H1 (cell line): ENCODE measurements at regions not wholly inside any gene's neighbourhood (a gene's known extent, or its start where the extent isn't known, plus 50 kb on each side); places are given as distances from the start of the nearest gene placed in this dataset.

ENCODE experiments used
- CTCF ChIA-PET: fragments of 300-600 bp; sonication (Branson Sonifier 250); formaldehyde crosslinking; loops from one replicate; lab custom pipeline; 2021; ENCODE audit not compliant: partially characterized antibody; lab: Charles Lee
- POLR2A ChIA-PET: fragments of 300-600 bp; sonication (Branson Sonifier 250); formaldehyde crosslinking; loops from one replicate; lab custom pipeline; 2021; ENCODE audit warnings: inconsistent platforms; ENCODE audit not compliant: partially characterized antibody; lab: Charles Lee
- DNase-seq, 2 experiments: peaks; one replicate each; pipeline versions ENCODE4 v3.0.0 to v3.0.0-alpha.2; 2010 to 2022; ENCODE audit warnings: low spot score in 2 of 2, low read depth in 1 of 2, mixed read lengths in 1 of 2
- FAIRE-seq: peaks from 2 replicates; lab custom pipeline; 2011; peaks lifted over from hg19 to GRCh38; lab: Jason Lieb, UNC
- H2AFZ ChIP-seq: 2 replicates; pipeline ENCODE4 v1.8.1; 2012; ENCODE audit warnings: low read length, inconsistent platforms
- H2AK5ac ChIP-seq: 2 replicates; pipeline ENCODE4 v1.6.1; 2013; ENCODE audit warnings: low read depth, low read length
- H2BK120ac ChIP-seq: replicated peaks from 2 replicates; pipeline ENCODE3; 2013; ENCODE audit warnings: low read depth, low read length, inconsistent platforms
- H2BK12ac ChIP-seq: 2 replicates; pipeline ENCODE4 v1.6.1; 2013; ENCODE audit warnings: low read depth, low read length
- H2BK15ac ChIP-seq: 2 replicates; pipeline ENCODE4 v1.6.1; 2013; ENCODE audit warnings: low read length
- H2BK20ac ChIP-seq: 2 replicates; pipeline ENCODE4 v1.6.1; 2013; ENCODE audit warnings: low read length
- H2BK5ac ChIP-seq: 2 replicates; pipeline ENCODE4 v1.6.1; 2013; ENCODE audit warnings: low read depth, low read length
- H3K14ac ChIP-seq: 2 replicates; pipeline ENCODE4 v1.6.1; 2013; ENCODE audit warnings: inconsistent platforms; ENCODE audit not compliant: insufficient read length
- H3K18ac ChIP-seq: 2 replicates; pipeline ENCODE4 v1.6.1; 2013; ENCODE audit warnings: low read length; ENCODE audit errors: extremely low read depth
- H3K23ac ChIP-seq: 2 replicates; pipeline ENCODE4 v1.6.1; 2013; ENCODE audit warnings: inconsistent platforms; ENCODE audit not compliant: insufficient read length
- H3K23me2 ChIP-seq: 2 replicates; pipeline ENCODE4 v1.6.1; 2013; ENCODE audit warnings: low read depth, low read length
- H3K27ac ChIP-seq: 2 replicates; pipeline ENCODE4 v1.6.1; 2011; ENCODE audit warnings: low read depth, low read length, inconsistent platforms
- H3K27me3 ChIP-seq, 4 experiments: replicated peaks in 1 of 4; 1 replicate in 1 of 4; 2 replicates in 3 of 4; pipeline versions ENCODE4 v1.6.1 to v1.8.1; 2011 to 2013; ENCODE audit warnings: low read length in 3 of 4, mild to moderate bottlenecking in 3 of 4, inconsistent platforms in 2 of 4, mixed read lengths in 2 of 4, moderate library complexity in 1 of 4; ENCODE audit not compliant: control insufficient read depth in 3 of 4, insufficient read depth in 3 of 4; ENCODE audit errors: extremely low read depth in 1 of 4
- H3K36me3 ChIP-seq, 4 experiments: 2 replicates each; pipeline versions ENCODE4 v1.6.1 to v1.8.1; 2011 to 2013; ENCODE audit warnings: mild to moderate bottlenecking in 4 of 4, low read length in 3 of 4, moderate library complexity in 2 of 4, control low read depth in 1 of 4, inconsistent platforms in 1 of 4; ENCODE audit not compliant: insufficient read depth in 4 of 4, control insufficient read depth in 2 of 4
- H3K4ac ChIP-seq: replicated peaks from 2 replicates; pipeline ENCODE3; 2013; ENCODE audit warnings: low read length, low read depth, mixed read lengths, inconsistent platforms; ENCODE audit not compliant: insufficient read length
- H3K4me1 ChIP-seq, 4 experiments: replicated peaks in 1 of 4; 1 replicate in 1 of 4; 2 replicates in 3 of 4; pipeline versions ENCODE4 v1.6.1 to v1.8.1; 2011 to 2013; ENCODE audit warnings: low read length in 3 of 4, inconsistent platforms in 2 of 4, mixed read lengths in 1 of 4; ENCODE audit not compliant: insufficient read depth in 4 of 4, control insufficient read depth in 3 of 4
- H3K4me2 ChIP-seq, 2 experiments: 2 replicates each; pipeline versions ENCODE4 v1.6.1 to v1.8.1; 2011 to 2013; ENCODE audit warnings: low read depth in 2 of 2, low read length in 2 of 2, control low read depth in 1 of 2, inconsistent platforms in 1 of 2, mild to moderate bottlenecking in 1 of 2; ENCODE audit not compliant: insufficient read depth in 1 of 2
- H3K4me3 ChIP-seq, 4 experiments: fragments of 200-600, 300-600 bp in 1 of 4; sonication (generic), shearing (Covaris generic), sonication (Bioruptor Twin) in 1 of 4; 2 replicates each; pipeline versions ENCODE4 v1.5.1 to v1.8.1; 2011 to 2016; ENCODE audit warnings: low read length in 4 of 4, low read depth in 3 of 4, control low read depth in 2 of 4, inconsistent platforms in 2 of 4, mild to moderate bottlenecking in 2 of 4, mixed read lengths in 1 of 4, moderate library complexity in 1 of 4; ENCODE audit not compliant: insufficient read depth in 2 of 4; ENCODE audit errors: extremely low read depth in 1 of 4
- H3K56ac ChIP-seq: replicated peaks from 2 replicates; pipeline ENCODE3; 2013; ENCODE audit warnings: low read depth, mild to moderate bottlenecking, mixed read lengths, low read length, inconsistent platforms; ENCODE audit not compliant: insufficient read length
- H3K79me1 ChIP-seq: 2 replicates; pipeline ENCODE4 v1.6.1; 2013; ENCODE audit warnings: low read depth, low read length, control low read depth
- H3K79me2 ChIP-seq, 2 experiments: 2 replicates each; pipeline versions ENCODE4 v1.6.1 to v1.8.1; 2012 to 2013; ENCODE audit warnings: low read length in 2 of 2, mild to moderate bottlenecking in 2 of 2, inconsistent platforms in 1 of 2; ENCODE audit not compliant: insufficient read depth in 2 of 2, control insufficient read depth in 1 of 2
- H3K9ac ChIP-seq, 4 experiments: replicated peaks in 1 of 4; 1 replicate in 1 of 4; 2 replicates in 3 of 4; pipeline versions ENCODE4 v1.6.1 to v1.8.1; 2011 to 2013; ENCODE audit warnings: low read depth in 3 of 4, low read length in 3 of 4, control low read depth in 2 of 4, mild to moderate bottlenecking in 2 of 4, moderate library complexity in 2 of 4, inconsistent platforms in 1 of 4; ENCODE audit errors: extremely low read depth in 1 of 4
- H3K9me3 ChIP-seq, 2 experiments: 2 replicates each; pipeline versions ENCODE4 v1.6.1 to v1.8.1; 2012 to 2013; ENCODE audit warnings: mild to moderate bottlenecking in 2 of 2, moderate library complexity in 2 of 2, control low read depth in 1 of 2, inconsistent platforms in 1 of 2, low read depth in 1 of 2, low read length in 1 of 2, mixed read lengths in 1 of 2; ENCODE audit not compliant: insufficient read depth in 2 of 2
- H4K20me1 ChIP-seq, 2 experiments: replicated peaks in 1 of 2; 2 replicates each; pipeline versions ENCODE3 to v1.8.1; 2011 to 2013; ENCODE audit warnings: inconsistent platforms in 2 of 2, low read length in 2 of 2, mild to moderate bottlenecking in 1 of 2; ENCODE audit not compliant: insufficient read depth in 2 of 2, control insufficient read depth in 1 of 2
- H4K5ac ChIP-seq: 2 replicates; pipeline ENCODE4 v1.6.1; 2013; ENCODE audit warnings: low read length, low read depth, mixed read lengths, inconsistent platforms; ENCODE audit not compliant: insufficient read length
- H4K8ac ChIP-seq: 2 replicates; pipeline ENCODE4 v1.8.0; 2013; ENCODE audit warnings: mild to moderate bottlenecking, moderate library complexity, low read length, inconsistent platforms; ENCODE audit not compliant: insufficient read depth; ENCODE audit errors: extremely low read depth
- H4K91ac ChIP-seq: replicated peaks from 2 replicates; pipeline ENCODE3; 2013; ENCODE audit warnings: low read length, mixed read lengths, inconsistent platforms; ENCODE audit not compliant: insufficient read length
- ATF3 ChIP-seq: IDR thresholded peaks from 2 replicates; pipeline ENCODE4 v1.6.1; 2011; ENCODE audit warnings: low read depth, mild to moderate bottlenecking, low read length; ENCODE audit not compliant: insufficient read depth
- BACH1 ChIP-seq: IDR thresholded peaks from 2 replicates; pipeline ENCODE4 v1.6.1; 2012; ENCODE audit warnings: low read length, improper control_type of control experiment
- CBX8 ChIP-seq: fragments of 300-800, 300-1000 bp; sonication (generic); IDR thresholded peaks from 2 replicates; pipeline ENCODE4 v1.7.1; 2016; ENCODE audit warnings: low read depth, low read length, borderline replicate concordance
- CEBPB ChIP-seq: IDR thresholded peaks from 2 replicates; pipeline ENCODE4 v1.6.1; 2012; ENCODE audit warnings: low read depth, low read length
- CHD2 ChIP-seq: IDR thresholded peaks from 2 replicates; pipeline ENCODE4 v1.6.1; 2012; ENCODE audit warnings: low read length, improper control_type of control experiment
- CREB1 ChIP-seq: IDR thresholded peaks from 2 replicates; pipeline ENCODE4 v1.6.1; 2012; ENCODE audit warnings: inconsistent platforms
- EGR1 ChIP-seq: IDR thresholded peaks from 2 replicates; pipeline ENCODE4 v1.6.1; 2011; ENCODE audit warnings: low read depth, low read length, borderline replicate concordance
- HDAC2 ChIP-seq, 2 experiments: fragments of 300-600 bp in 1 of 2; sonication (generic) in 1 of 2; IDR thresholded peaks; 2 replicates each; pipeline ENCODE4 v1.6.1; 2011 to 2012; ENCODE audit warnings: low read depth in 2 of 2, low read length in 2 of 2, mild to moderate bottlenecking in 2 of 2, moderate library complexity in 2 of 2, borderline replicate concordance in 1 of 2, inconsistent platforms in 1 of 2
- NRF1 ChIP-seq: IDR thresholded peaks from 2 replicates; pipeline ENCODE4 v1.6.1; 2011; ENCODE audit warnings: mild to moderate bottlenecking, low read depth, low read length, improper control_type of control experiment
- RNF2 ChIP-seq: fragments of 200-900, 300-1000 bp; sonication (generic); IDR thresholded peaks from 2 replicates; pipeline ENCODE4 v1.7.1; 2016; ENCODE audit warnings: borderline replicate concordance, low read depth, mild to moderate bottlenecking, antibody characterized with exemption, low read length; ENCODE audit not compliant: poor library complexity, severe bottlenecking; ENCODE audit errors: missing control alignments
- SAP30 ChIP-seq: fragments of 300-600 bp; sonication (generic); IDR thresholded peaks from 2 replicates; pipeline ENCODE4 v1.7.1; 2012; ENCODE audit warnings: low read length, moderate library complexity, mild to moderate bottlenecking, inconsistent platforms; ENCODE audit not compliant: insufficient read depth, insufficient replicate concordance
- SIRT6 ChIP-seq: IDR thresholded peaks from one replicate; pipeline ENCODE4 v1.7.1; 2012; ENCODE audit warnings: low read length, inconsistent platforms
- WGBS, 2 experiments: shearing (Covaris generic) in 1 of 2; methylation state at CpG; one replicate each; pipeline versions ENCODE4 v1.1.6 to v1.1.7; 2013 to 2015; ENCODE audit warnings: low lambda C conversion rate in 2 of 2, mixed read lengths in 2 of 2, inconsistent platforms in 1 of 2, low coverage in 1 of 2, missing lambda C conversion rate in 1 of 2; ENCODE audit not compliant: insufficient replicate concordance in 2 of 2, insufficient coverage in 1 of 2, insufficient read length in 1 of 2; ENCODE audit errors: extremely low coverage in 1 of 2, missing lambda C conversion rate in 1 of 2; 5-methylcytosine and 5-hydroxymethylcytosine counted together

GRCh38 chr21:34009193-34009592 is 64.2 kb upstream of the MRPS6 start:
- Histone ChIP-seq H3K9ac (no peak overlapping the region), H2BK5ac (no peak overlapping the region), H2BK15ac (no peak overlapping the region), H3K23ac (no peak overlapping the region), H4K5ac (no peak overlapping the region), H2AFZ (no peak overlapping the region; the same call in 1 of the 2 replicates), H3K18ac (no peak overlapping the region), H3K14ac (no peak overlapping the region), H3K56ac (no peak overlapping the region), H3K27me3 (no peaks in the 10 kb centered on the region), H3K79me2 (no peaks in the 10 kb centered on the region), H3K9me3 (no peaks in the 10 kb centered on the region; a peak in 1 of 4 replicates), H3K27ac (no peak overlapping the region), H3K36me3 (no peaks in the 10 kb centered on the region), H2BK12ac (no peak overlapping the region), H4K8ac (no peak overlapping the region), H3K4me1 (no peaks in the 10 kb centered on the region), H3K4me3 (no peak overlapping the region), H3K4me2 (no peak overlapping the region), H4K20me1 (no peaks in the 10 kb centered on the region), H3K23me2 (no peaks in the 10 kb centered on the region; the same call in 1 of the 2 replicates), H2BK120ac (no peak overlapping the region), H4K91ac (no peak overlapping the region), H3K4ac (no peak overlapping the region), H2AK5ac (no peak overlapping the region), H2BK20ac (no peak overlapping the region), H3K79me1 (no peaks in the 10 kb centered on the region)
- WGBS, 2 experiments = 81% methylated on average over 3 of the region's 3 CpGs; no CpG with 5 or more reads in 1 of the 2 experiments
- FAIRE-seq (no peak), DNase-seq (no peak)
- ChIA-PET CTCF (no interaction called here), POLR2A (no interaction called here)
- no peak for TF ChIP-seq EGR1
- no peak for TF ChIP-seq CHD2
- TF ChIP-seq NRF1 = no peak
- no peak for TF ChIP-seq HDAC2 (IDR thresholded peaks at IDR 0.05; ENCODE audit: borderline replicate concordance in 1 of 2, low read depth in 2 of 2, low read length in 2 of 2)
- no peak for TF ChIP-seq RNF2
- TF ChIP-seq CREB1 = no peak
- TF ChIP-seq SIRT6 = no peak
- TF ChIP-seq SAP30 = no peak
- no peak for TF ChIP-seq CEBPB
- TF ChIP-seq CBX8 = no peak
- TF ChIP-seq BACH1 = no peak
- TF ChIP-seq ATF3 = no peak
